Lower lobe of right lung (tissue), 2 donors: ENCODE measurements at regions not wholly inside any gene's neighbourhood (a gene's known extent, or its start where the extent isn't known, plus 50 kb on each side); places are given as distances from the start of the nearest gene placed in this dataset.

Experiments used
- ATAC-seq, 2 donors: fragments of 200-7000 bp; cut with Tn5 transposase; one replicate each; pipeline ENCODE4 v1.9.1; 2020 to 2022; ENCODE audit warnings: mild to moderate bottlenecking in 2 of 2, moderate library complexity in 2 of 2
- DNase-seq: peaks from one replicate; pipeline ENCODE4 v3.0.0-alpha.2; 2020
- H3K27ac ChIP-seq: fragments of 200-600 bp; one replicate; pipeline ENCODE4 v1.8.0; 2022
- H3K27me3 ChIP-seq: fragments of 200-600 bp; one replicate; pipeline ENCODE4 v1.8.0; 2022; ENCODE audit warnings: low read depth
- H3K36me3 ChIP-seq: fragments of 200-600 bp; one replicate; pipeline ENCODE4 v1.8.0; 2022; ENCODE audit warnings: mild to moderate bottlenecking
- H3K4me1 ChIP-seq: fragments of 200-600 bp; one replicate; pipeline ENCODE4 v1.8.0; 2022
- H3K4me3 ChIP-seq: fragments of 200-600 bp; one replicate; pipeline ENCODE4 v1.8.0; 2022; ENCODE audit warnings: mild to moderate bottlenecking
- H3K9me3 ChIP-seq: fragments of 200-600 bp; one replicate; pipeline ENCODE4 v1.8.0; 2022
- CTCF ChIP-seq: fragments of 200-600 bp; IDR thresholded peaks from one replicate; pipeline ENCODE4 v1.8.0; 2022; ENCODE audit warnings: antibody characterized with exemption, mild to moderate bottlenecking
- intact Hi-C: fragments of 100-400 bp; cut with DNase I; formaldehyde crosslinking; loops from one replicate; pipeline ENCODE4 v1.11.0; 2022
- donor health status: DM: no; HTN: yes; CAD: no; lungs with severe emphysema.

- peaks cover 12% of the 10 kb centered on the region for H3K27me3 ChIP-seq
- no peak for TF ChIP-seq CTCF
- ATAC-seq (peak in 1 of 2 donors; percentile 23), DNase-seq (no peak)
- H3K36me3 ChIP-seq = no peaks in the 10 kb centered on the region
- H3K9me3 ChIP-seq = no peaks in the 10 kb centered on the region
- no peak overlapping the region for H3K4me3 ChIP-seq
- intact Hi-C loops = no loop called here
- H3K27ac ChIP-seq = no peak overlapping the region
- no peaks in the 10 kb centered on the region for H3K4me1 ChIP-seq
Measured at GRCh38 chr10:7488418-7488829, 77.6 kb upstream of the SFMBT2 start.

DNA sequence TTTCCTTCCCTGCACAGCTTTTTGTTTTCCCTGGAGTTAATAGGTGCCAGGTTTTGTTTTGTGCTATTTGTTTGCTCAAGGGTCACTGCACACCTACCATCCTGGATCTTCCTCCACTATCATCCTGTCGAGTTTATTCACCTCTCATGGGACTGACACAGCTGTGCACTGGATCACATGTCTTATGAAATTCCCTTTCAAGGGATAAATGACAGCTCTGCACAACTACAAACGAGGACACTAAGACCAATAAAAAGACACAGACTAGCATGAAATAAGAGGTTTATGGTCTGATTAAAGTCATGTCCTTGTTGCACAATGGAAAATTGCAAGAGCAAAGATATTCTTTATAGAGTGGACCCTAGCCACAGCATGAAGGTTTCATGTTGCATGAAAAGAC lies 76.7 kb upstream of the SFMBT2 start:
- intact Hi-C loops = no loop called here
- H3K36me3 ChIP-seq = no peaks in the 10 kb centered on the region
- no peak for DNase-seq
- H3K4me3 ChIP-seq = no peak overlapping the region
- no peak overlapping the region for H3K27ac ChIP-seq
- no peak for TF ChIP-seq CTCF
- no peak for ATAC-seq
- no peaks in the 10 kb centered on the region for H3K4me1 ChIP-seq
- peaks cover 9% of the 10 kb centered on the region for H3K27me3 ChIP-seq
- H3K9me3 ChIP-seq = no peaks in the 10 kb centered on the region

GRCh38 chr10:7486528-7486927 lies 75.7 kb upstream of the SFMBT2 start:
- Histone ChIP-seq H3K4me1 (no peaks in the 10 kb centered on the region), H3K36me3 (no peaks in the 10 kb centered on the region), H3K27me3 (peaks cover 9% of the 10 kb centered on the region), H3K9me3 (no peaks in the 10 kb centered on the region), H3K27ac (no peak overlapping the region), H3K4me3 (no peak overlapping the region)
- TF ChIP-seq CTCF = no peak
- ATAC-seq (no peak), DNase-seq (no peak)
- intact Hi-C loops = no loop called here

DNA sequence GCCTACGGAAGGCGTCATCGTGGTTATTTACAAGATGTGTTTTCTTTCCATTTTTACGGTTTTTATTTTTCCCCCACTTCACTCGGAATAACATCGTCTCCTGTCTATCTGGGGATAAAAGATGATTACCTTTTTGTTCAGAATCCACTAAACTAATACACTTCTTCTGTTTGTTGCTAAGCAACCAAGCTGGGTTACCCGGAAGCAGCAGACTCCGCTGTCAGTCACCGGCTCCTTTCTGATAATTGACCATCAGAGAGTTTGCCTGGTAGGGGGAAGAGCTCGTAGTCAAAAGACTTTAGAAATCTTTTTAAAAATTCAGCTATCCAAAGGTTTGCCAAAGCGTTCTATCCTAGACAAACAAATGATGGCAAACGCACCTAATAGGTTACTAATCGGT lies 75.0 kb upstream of the SFMBT2 start:
- Histone ChIP-seq H3K4me3 (no peak overlapping the region), H3K9me3 (no peaks in the 10 kb centered on the region), H3K27me3 (peaks cover 9% of the 10 kb centered on the region), H3K36me3 (no peaks in the 10 kb centered on the region), H3K4me1 (peaks cover 2% of the 10 kb centered on the region), H3K27ac (no peak overlapping the region)
- DNase-seq (no peak), ATAC-seq (no peak)
- TF ChIP-seq CTCF = no peak
- intact Hi-C loops = no loop called here

DNA sequence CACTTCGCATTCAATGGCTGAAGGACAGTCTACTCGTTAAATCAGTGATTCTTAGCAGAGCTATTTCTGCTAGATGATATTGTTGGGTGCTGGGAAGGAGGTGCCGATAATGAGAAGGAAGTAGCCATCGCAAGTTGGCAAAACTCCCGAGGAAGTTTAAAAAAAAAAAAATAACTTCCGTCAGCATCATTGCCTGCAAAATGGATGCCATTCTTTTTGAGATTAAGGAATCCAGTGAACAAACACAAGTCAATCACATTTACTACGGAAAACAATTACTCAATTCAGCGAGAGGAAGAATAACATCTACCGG lies 74.4 kb upstream of the SFMBT2 start:
- ATAC-seq (no peak), DNase-seq (no peak)
- Histone ChIP-seq H3K36me3 (no peaks in the 10 kb centered on the region), H3K4me1 (peaks cover 6% of the 10 kb centered on the region), H3K27ac (peak overlapping the region; percentile 7), H3K27me3 (peaks cover 9% of the 10 kb centered on the region), H3K9me3 (no peaks in the 10 kb centered on the region), H3K4me3 (peak overlapping the region; percentile 0)
- no peak for TF ChIP-seq CTCF
- intact Hi-C loops = no loop called here
